BLaER1 treated with 17β-estradiol and CSF1 and Interleukin-3, amounts not matched to agents 10 nM and 100 nM (cell line): ENCODE measurements at regions not wholly inside any gene's neighbourhood (a gene's known extent, or its start where the extent isn't known, plus 50 kb on each side); places are given as distances from the start of the nearest gene placed in this dataset.
"Not testable (repeated sequence)": the region's sequence is repeated elsewhere in the genome, so short reads cannot be mapped to it uniquely, and the experiment has no call there.

Experiments
- H3K27ac ChIP-seq, 11 experiments: shearing (Covaris generic); formaldehyde crosslinking; 2 replicates each; pipeline ENCODE4 v1.8.1; 2022
- H3K27me3 ChIP-seq, 11 experiments: shearing (Covaris generic); formaldehyde crosslinking; 2 replicates each; pipeline ENCODE4 v1.8.1; 2022
- H3K36me3 ChIP-seq, 11 experiments: shearing (Covaris generic); formaldehyde crosslinking; 2 replicates each; pipeline ENCODE4 v1.8.1; 2022
- H3K4me1 ChIP-seq, 10 experiments: shearing (Covaris generic); formaldehyde crosslinking; 2 replicates each; pipeline ENCODE4 v1.8.1; 2022
- H3K4me2 ChIP-seq, 11 experiments: shearing (Covaris generic); formaldehyde crosslinking; 2 replicates each; pipeline ENCODE4 v1.8.1; 2022
- H3K4me3 ChIP-seq, 10 experiments: shearing (Covaris generic); formaldehyde crosslinking; 2 replicates each; pipeline ENCODE4 v1.8.1; 2022
- H3K9ac ChIP-seq, 11 experiments: shearing (Covaris generic); formaldehyde crosslinking; 2 replicates each; pipeline ENCODE4 v1.8.1; 2022
- H3K9me3 ChIP-seq, 11 experiments: shearing (Covaris generic); formaldehyde crosslinking; replicated peaks in 1 of 11; 2 replicates each; pipeline ENCODE4 v1.8.1; 2022
- H4K20me1 ChIP-seq, 11 experiments: shearing (Covaris generic); formaldehyde crosslinking; 2 replicates each; pipeline ENCODE4 v1.8.1; 2022
- Cebpa-rat ChIP-seq, 11 experiments: shearing (Covaris generic); IDR thresholded peaks; 2 replicates each; pipeline ENCODE4 v1.8.1; 2022

GRCh38 chr1:96557336-96557735 lies 164.2 kb upstream of the PTBP2 start:
- Histone ChIP-seq H3K4me3 (no peak overlapping the region), H3K27me3 (no peaks in the 10 kb centered on the region), H3K36me3 (no peaks in the 10 kb centered on the region), H3K9ac (no peak overlapping the region), H3K9me3 (0 out of 22 replicates have a peak, but pooled peaks cover 0 to 5% (median 0%) of the 10 kb centered on the region in 11 experiments), H3K27ac (no peak overlapping the region), H4K20me1 (no peaks in the 10 kb centered on the region), H3K4me2 (no peak overlapping the region), H3K4me1 (peaks cover 15 to 21% (median 17%) of the 10 kb centered on the region in 10 experiments; a peak in 17 of 20 replicates)
- no peak for TF ChIP-seq Cebpa-rat (IDR thresholded peaks at IDR 0.05)

GRCh38 chr1:96558635-96559034 lies 162.9 kb upstream of the PTBP2 start:
- H3K36me3 ChIP-seq: no peaks in the 10 kb centered on the region
- H3K9ac ChIP-seq: no peak overlapping the region
- H3K27ac ChIP-seq: no peak overlapping the region
- peaks cover 15 to 21% (median 17%) of the 10 kb centered on the region in 10 experiments; a peak in 17 of 20 replicates for H3K4me1 ChIP-seq
- no peak overlapping the region for H3K4me3 ChIP-seq
- H4K20me1 ChIP-seq: no peaks in the 10 kb centered on the region
- no peaks in the 10 kb centered on the region for H3K27me3 ChIP-seq
- 0 out of 22 replicates have a peak, but pooled peaks cover 0 to 5% (median 0%) of the 10 kb centered on the region in 11 experiments for H3K9me3 ChIP-seq
- no peak overlapping the region for H3K4me2 ChIP-seq
- no peak for TF ChIP-seq Cebpa-rat (IDR thresholded peaks at IDR 0.05)

GRCh38 chr1:96559181-96559580 lies 162.4 kb upstream of the PTBP2 start:
- H3K27me3 ChIP-seq: no peaks in the 10 kb centered on the region
- no peak overlapping the region for H3K4me3 ChIP-seq
- no peaks in the 10 kb centered on the region for H3K36me3 ChIP-seq
- H3K4me2 ChIP-seq: peak overlapping the region; percentile 16 to 61 (median 42); a peak in 16 of 22 replicates
- TF ChIP-seq Cebpa-rat (IDR thresholded peaks at IDR 0.05): no peak
- H3K9me3 ChIP-seq: 0 out of 22 replicates have a peak, but pooled peaks cover 0 to 5% (median 0%) of the 10 kb centered on the region in 11 experiments
- peak overlapping the region in 8 of 11 experiments; percentile 25 to 73 (median 52); a peak in 15 of 22 replicates for H3K27ac ChIP-seq
- peaks cover 15 to 21% (median 17%) of the 10 kb centered on the region in 10 experiments; a peak in 17 of 20 replicates for H3K4me1 ChIP-seq
- H4K20me1 ChIP-seq: no peaks in the 10 kb centered on the region
- no peak overlapping the region for H3K9ac ChIP-seq

DNA sequence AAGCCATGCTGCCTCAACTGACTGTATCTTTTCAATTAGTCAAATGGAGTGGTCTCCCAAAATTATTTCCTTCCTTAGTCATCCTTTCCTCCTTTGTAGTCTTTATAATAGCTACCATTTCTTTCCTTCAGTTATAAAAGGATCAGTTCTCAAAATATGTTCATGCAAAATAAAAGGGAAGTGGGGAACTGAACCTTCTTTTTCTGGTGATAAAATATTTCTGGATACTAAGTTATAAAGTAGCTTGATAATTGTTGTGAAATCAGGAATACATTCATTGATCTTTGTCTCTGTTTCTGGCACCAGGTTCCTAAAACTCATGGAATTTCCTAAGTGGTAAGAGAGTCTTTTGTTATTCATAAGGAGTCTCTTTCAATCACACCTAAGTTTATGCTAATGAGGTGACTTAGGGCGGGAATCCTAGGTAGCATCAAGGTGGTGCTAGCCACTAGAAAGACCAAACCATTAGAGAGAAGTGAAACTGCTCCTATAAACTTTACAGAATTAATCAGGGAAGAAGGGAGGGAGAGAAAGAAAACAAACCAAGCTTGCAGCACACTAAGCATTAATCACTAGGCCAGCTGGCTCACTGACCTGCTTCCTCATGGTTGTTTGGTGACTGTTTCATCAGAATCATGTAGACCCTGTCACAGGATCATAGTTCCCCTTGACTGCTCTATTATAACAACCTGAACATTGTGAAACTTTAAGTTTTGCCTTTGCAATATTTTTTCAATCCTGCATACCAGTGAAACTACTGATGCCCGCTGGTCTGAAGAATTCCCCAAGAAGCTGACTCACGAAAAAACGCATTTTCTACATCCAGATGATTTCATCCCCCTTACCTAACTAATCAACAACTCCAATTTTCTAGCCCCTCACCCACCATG lies 161.6 kb upstream of the PTBP2 start:
- Histone ChIP-seq H3K27me3 (no peaks in the 10 kb centered on the region), H3K36me3 (no peaks in the 10 kb centered on the region), H4K20me1 (no peaks in the 10 kb centered on the region), H3K4me1 (peaks cover 15 to 27% (median 17%) of the 10 kb centered on the region in 10 experiments; a peak in 17 of 20 replicates), H3K4me3 (no peak overlapping the region), H3K9me3 (0 out of 22 replicates have a peak, but pooled peaks cover 0 to 5% (median 0%) of the 10 kb centered on the region in 11 experiments), H3K4me2 (peak overlapping the region; percentile 16 to 61 (median 42); a peak in 19 of 22 replicates), H3K9ac (peak overlapping the region in 5 of 11 experiments; percentile 4 to 49 (median 22); a peak in 3 of 22 replicates), H3K27ac (peak overlapping the region in 9 of 11 experiments; percentile 18 to 77 (median 61); a peak in 17 of 22 replicates)
- peak in 5 of 11 experiments; percentile 45 to 78 (median 53); a peak in 6 of 22 replicates for TF ChIP-seq Cebpa-rat (IDR thresholded peaks at IDR 0.05)

DNA sequence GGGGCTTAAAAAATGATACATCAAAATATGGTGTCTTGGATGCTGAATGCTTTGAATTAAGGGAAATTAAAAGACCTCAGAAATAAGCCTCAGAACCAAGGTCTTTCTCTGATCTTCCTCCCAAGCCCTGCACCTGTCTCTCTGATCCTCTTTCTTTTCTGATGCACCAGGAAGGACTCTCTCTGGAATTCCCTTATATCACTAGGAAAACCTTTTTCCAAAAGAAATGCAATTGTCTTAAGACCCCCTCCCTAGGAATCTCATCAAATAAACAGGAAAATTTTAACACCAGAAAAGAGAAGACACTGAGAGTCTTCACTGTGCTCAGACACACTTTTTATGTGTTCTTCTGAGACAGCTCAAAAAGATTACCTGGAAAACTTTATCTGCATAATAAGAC lies 159.5 kb upstream of the PTBP2 start:
- Histone ChIP-seq H3K27me3 (no peaks in the 10 kb centered on the region), H3K4me1 (peaks cover 15 to 33% (median 17%) of the 10 kb centered on the region in 10 experiments; a peak in 17 of 20 replicates), H3K4me2 (no peak overlapping the region), H3K27ac (no peak overlapping the region), H4K20me1 (no peaks in the 10 kb centered on the region), H3K9me3 (0 out of 22 replicates have a peak, but pooled peaks cover 0 to 5% (median 0%) of the 10 kb centered on the region in 11 experiments), H3K36me3 (no peaks in the 10 kb centered on the region), H3K4me3 (no peak overlapping the region), H3K9ac (no peak overlapping the region)
- no peak for TF ChIP-seq Cebpa-rat (IDR thresholded peaks at IDR 0.05)

GRCh38 chr1:96564401-96564800 lies 157.2 kb upstream of the PTBP2 start:
- not testable (repeated sequence) for H4K20me1 ChIP-seq, H3K36me3 ChIP-seq, H3K9ac ChIP-seq, H3K4me3 ChIP-seq, H3K27me3 ChIP-seq, H3K9me3 ChIP-seq
- peaks cover 12 to 29% (median 14%) of the 10 kb centered on the region in 10 experiments; a peak in 17 of 20 replicates for H3K4me1 ChIP-seq
- H3K27ac ChIP-seq: peak overlapping the region in 1 of 11 experiments; percentile 36; a peak in 1 of 22 replicates
- H3K4me2 ChIP-seq: 0 out of 22 replicates have a peak overlapping the region, but pooled peaks of 1 of the 11 experiments have one; percentile 24

DNA sequence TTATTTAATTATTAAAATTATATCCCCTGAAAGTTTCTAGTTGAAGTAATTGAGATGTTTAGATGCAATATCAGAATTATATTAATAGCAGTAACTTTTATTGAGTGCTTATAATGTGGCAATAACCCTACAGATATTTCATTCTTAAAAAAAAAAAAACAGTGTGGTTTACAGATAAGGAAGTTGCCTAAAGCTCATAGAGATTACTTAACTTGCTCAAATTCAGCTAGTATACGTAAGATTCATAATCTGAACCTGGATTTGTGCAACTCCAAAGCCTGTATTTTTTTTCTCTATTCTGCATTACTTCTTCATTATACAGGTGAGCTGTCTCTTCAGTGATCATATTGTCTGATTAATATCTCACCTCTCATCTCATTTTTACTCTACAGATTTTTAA lies 156.0 kb upstream of the PTBP2 start:
- H3K9ac ChIP-seq: no peak overlapping the region
- peak overlapping the region in 1 of 11 experiments; percentile 2; a peak in 1 of 22 replicates for H3K27ac ChIP-seq
- peaks cover under 1 to 18% (median 2%) of the 10 kb centered on the region in 10 experiments; a peak in 16 of 20 replicates for H3K4me1 ChIP-seq
- no peak overlapping the region for H3K4me3 ChIP-seq
- 0 out of 22 replicates have a peak overlapping the region, but pooled peaks of 1 of the 11 experiments have one; percentile 1 for H3K4me2 ChIP-seq
- no peaks in the 10 kb centered on the region for H3K36me3 ChIP-seq
- no peaks in the 10 kb centered on the region for H3K27me3 ChIP-seq
- H3K9me3 ChIP-seq: 0 out of 22 replicates have a peak, but pooled peaks cover 0 to 5% (median 0%) of the 10 kb centered on the region in 11 experiments
- TF ChIP-seq Cebpa-rat (IDR thresholded peaks at IDR 0.05): no peak
- H4K20me1 ChIP-seq: no peaks in the 10 kb centered on the region

- no peak overlapping the region for H3K27ac ChIP-seq
- H3K4me2 ChIP-seq: no peak overlapping the region
- no peaks in the 10 kb centered on the region for H4K20me1 ChIP-seq
- H3K9me3 ChIP-seq: peaks cover 0 to 5% (median 0%) of the 10 kb centered on the region in 11 experiments; a peak in 1 of 22 replicates
- no peak overlapping the region for H3K4me3 ChIP-seq
- peaks cover 0 to 13% (median 0%) of the 10 kb centered on the region in 10 experiments; a peak in 1 of 20 replicates for H3K4me1 ChIP-seq
- H3K36me3 ChIP-seq: no peaks in the 10 kb centered on the region
- no peaks in the 10 kb centered on the region for H3K27me3 ChIP-seq
- no peak for TF ChIP-seq Cebpa-rat (IDR thresholded peaks at IDR 0.05)
- no peak overlapping the region for H3K9ac ChIP-seq
These were observed 152.9 kb upstream of the PTBP2 start for GRCh38 chr1:96568639-96569038.

- Histone ChIP-seq H3K4me1 (peaks cover 0 to 12% (median 0%) of the 10 kb centered on the region in 10 experiments; a peak in 1 of 20 replicates), H3K9me3 (peaks cover 0 to 5% (median 0%) of the 10 kb centered on the region in 11 experiments; a peak in 1 of 22 replicates), H3K9ac (no peak overlapping the region), H3K27me3 (no peaks in the 10 kb centered on the region), H3K36me3 (no peaks in the 10 kb centered on the region), H3K4me2 (no peak overlapping the region), H4K20me1 (no peaks in the 10 kb centered on the region), H3K27ac (no peak overlapping the region), H3K4me3 (no peak overlapping the region)
- TF ChIP-seq Cebpa-rat (IDR thresholded peaks at IDR 0.05): no peak
These were observed 152.3 kb upstream of the PTBP2 start for GRCh38 chr1:96569288-96569687.
